ENCODE measurements at regions not wholly inside any gene's neighbourhood (a gene's known extent, or its start where the extent isn't known, plus 50 kb on each side); places are given as distances from the start of the nearest gene placed in this dataset.

GRCh38 chr20:50364542-50364941 lies 145.6 kb upstream of the PTPN1 start:
- DNase-seq (ENCODE audit: low read depth in 2 of 2): no peak

GRCh38 chr20:50366270-50367103 lies 143.7 kb upstream of the PTPN1 start:
- TF ChIP-seq, protein P1, sequence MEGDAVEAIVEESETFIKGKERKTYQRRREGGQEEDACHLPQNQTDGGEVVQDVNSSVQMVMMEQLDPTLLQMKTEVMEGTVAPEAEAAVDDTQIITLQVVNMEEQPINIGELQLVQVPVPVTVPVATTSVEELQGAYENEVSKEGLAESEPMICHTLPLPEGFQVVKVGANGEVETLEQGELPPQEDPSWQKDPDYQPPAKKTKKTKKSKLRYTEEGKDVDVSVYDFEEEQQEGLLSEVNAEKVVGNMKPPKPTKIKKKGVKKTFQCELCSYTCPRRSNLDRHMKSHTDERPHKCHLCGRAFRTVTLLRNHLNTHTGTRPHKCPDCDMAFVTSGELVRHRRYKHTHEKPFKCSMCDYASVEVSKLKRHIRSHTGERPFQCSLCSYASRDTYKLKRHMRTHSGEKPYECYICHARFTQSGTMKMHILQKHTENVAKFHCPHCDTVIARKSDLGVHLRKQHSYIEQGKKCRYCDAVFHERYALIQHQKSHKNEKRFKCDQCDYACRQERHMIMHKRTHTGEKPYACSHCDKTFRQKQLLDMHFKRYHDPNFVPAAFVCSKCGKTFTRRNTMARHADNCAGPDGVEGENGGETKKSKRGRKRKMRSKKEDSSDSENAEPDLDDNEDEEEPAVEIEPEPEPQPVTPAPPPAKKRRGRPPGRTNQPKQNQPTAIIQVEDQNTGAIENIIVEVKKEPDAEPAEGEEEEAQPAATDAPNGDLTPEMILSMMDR (IDR thresholded peaks at IDR 0.05; ENCODE audit: low read depth, low read length): no peak
- peak; percentile 62 to 92 for DNase-seq (ENCODE audit: low read depth in 2 of 2)
- no peak overlapping the region for H3K4me3 ChIP-seq (replicated peaks in 1 of 2; ENCODE audit: low read depth in 2 of 2, low read length in 2 of 2)

More at GRCh38 chr20:50364542-50364941, 145.6 kb upstream of the PTPN1 start:
- H3K4me3 ChIP-seq (replicated peaks in 1 of 2; ENCODE audit: low read depth in 2 of 2, low read length in 2 of 2): no peak overlapping the region
- TF ChIP-seq, protein P1 (IDR thresholded peaks at IDR 0.05; ENCODE audit: low read depth, low read length): no peak

DNA sequence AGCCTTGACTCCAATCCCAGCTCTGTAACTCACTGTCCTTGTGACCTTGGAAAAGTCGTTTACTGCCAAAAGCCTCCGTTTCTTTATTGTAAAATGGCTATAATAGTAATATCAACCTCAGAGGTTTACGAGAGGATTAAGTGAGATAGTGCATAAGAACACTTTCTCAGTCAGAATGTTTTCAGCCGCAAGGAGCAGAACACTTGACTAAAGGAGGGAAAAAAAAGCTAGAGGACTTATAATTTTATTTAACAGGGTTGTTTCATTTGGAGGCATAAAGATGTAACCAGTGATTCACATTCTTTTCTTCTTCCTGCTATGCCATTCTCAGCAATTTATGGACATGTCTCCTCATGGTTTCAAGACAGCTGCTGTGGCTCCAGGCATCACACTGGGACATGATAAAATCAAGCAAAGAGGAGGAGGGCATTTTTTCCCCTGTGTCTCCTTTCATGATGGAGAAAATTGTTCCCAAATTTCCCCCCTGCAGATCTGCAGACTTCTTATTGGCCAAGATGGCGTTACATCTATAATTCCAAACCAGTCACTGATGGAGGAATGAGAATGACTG lies 143.0 kb upstream of the PTPN1 start:
- DNase-seq (ENCODE audit: low read depth in 2 of 2): no peak
- no peak overlapping the region for H3K4me3 ChIP-seq (replicated peaks in 1 of 2; ENCODE audit: low read depth in 2 of 2, low read length in 2 of 2)

DNA sequence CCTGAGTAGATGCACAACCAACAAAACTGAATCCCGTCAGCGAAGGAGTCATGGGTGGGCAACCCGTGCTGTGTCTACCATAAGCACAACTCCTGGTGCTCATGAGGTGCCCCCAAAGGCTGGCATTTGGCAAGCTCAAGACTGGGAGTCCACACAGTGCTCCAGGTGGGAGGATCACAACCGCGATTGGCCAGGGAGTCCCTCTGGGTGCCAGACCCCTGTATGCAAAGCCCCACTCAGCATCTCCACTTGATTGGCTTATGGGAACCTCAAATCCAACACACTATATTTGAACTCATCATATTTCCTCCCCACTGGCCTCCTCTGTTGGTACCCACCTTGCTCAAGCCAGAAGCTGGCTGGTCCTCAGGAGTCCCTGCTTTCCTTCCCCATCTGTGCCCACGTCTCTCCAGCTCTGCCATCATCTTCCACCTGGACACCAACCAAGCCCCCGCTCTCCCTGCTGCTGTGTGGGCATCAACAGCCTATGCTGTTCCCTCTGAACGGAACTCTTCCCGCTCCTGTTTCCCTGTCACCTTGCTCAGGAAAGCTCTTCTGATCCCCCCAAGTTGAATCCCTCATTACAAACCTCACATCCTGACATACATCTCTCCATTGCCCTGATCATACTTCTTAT lies 142.3 kb upstream of the PTPN1 start:
- no peak overlapping the region for H3K4me3 ChIP-seq (replicated peaks in 1 of 2; ENCODE audit: low read depth in 2 of 2, low read length in 2 of 2)
- TF ChIP-seq, protein P1 (IDR thresholded peaks at IDR 0.05; ENCODE audit: low read depth, low read length): no peak
- DNase-seq (ENCODE audit: low read depth in 2 of 2): no peak

More for the DNA sequence above, 143.0 kb upstream of the PTPN1 start:
- TF ChIP-seq, protein P1 (IDR thresholded peaks at IDR 0.05; ENCODE audit: low read depth, low read length): no peak

- no peak for DNase-seq (ENCODE audit: low read depth in 2 of 2)
- no peak overlapping the region for H3K4me3 ChIP-seq (replicated peaks in 1 of 2; ENCODE audit: low read depth in 2 of 2, low read length in 2 of 2)
- TF ChIP-seq, protein P1 (IDR thresholded peaks at IDR 0.05; ENCODE audit: low read depth, low read length): no peak
Measured at GRCh38 chr20:50368386-50368785, 141.8 kb upstream of the PTPN1 start.

- TF ChIP-seq, protein P1 (IDR thresholded peaks at IDR 0.05; ENCODE audit: low read depth, low read length): no peak
- no peak overlapping the region for H3K4me3 ChIP-seq (replicated peaks in 1 of 2; ENCODE audit: low read depth in 2 of 2, low read length in 2 of 2)
- DNase-seq (ENCODE audit: low read depth in 2 of 2): peak; percentile 59 to 65
Measured at GRCh38 chr20:50368813-50369224, 141.4 kb upstream of the PTPN1 start.

Data from cardiac fibroblast (primary cell).